Smooth muscle cell (in vitro differentiated cells): ENCODE measurements at regions not wholly inside any gene's neighbourhood (a gene's known extent, or its start where the extent isn't known, plus 50 kb on each side); places are given as distances from the start of the nearest gene placed in this dataset.
A peak's percentile ranks its signal among the peaks of the same experiment; 100 is the strongest.

Experiments used
- DNase-seq: peaks from one replicate; lab custom pipeline; 2025; ENCODE audit not compliant: unreplicated experiment; lab: John Stamatoyannopoulos, UW
- H2AFZ ChIP-seq: fragments of 200-600 bp; sonication (generic); 2 replicates; pipeline ENCODE4 v1.6.0; 2016; ENCODE audit warnings: antibody characterized with exemption, low read depth, mild to moderate bottlenecking
- H3F3A ChIP-seq: fragments of 200-600 bp; sonication (generic); 2 replicates; pipeline ENCODE4 v1.6.0; 2017; ENCODE audit warnings: antibody characterized with exemption, low read depth
- H3K27ac ChIP-seq: fragments of 200-600 bp; sonication (generic); 2 replicates; pipeline ENCODE4 v1.5.1; 2016; ENCODE audit warnings: low read depth, mild to moderate bottlenecking
- H3K27me3 ChIP-seq: fragments of 200-600 bp; sonication (generic); 2 replicates; pipeline ENCODE4 v1.6.1; 2016; ENCODE audit warnings: low read depth, mild to moderate bottlenecking
- H3K36me3 ChIP-seq: fragments of 200-600 bp; sonication (generic); 2 replicates; pipeline ENCODE4 v1.5.1; 2016; ENCODE audit warnings: low read depth
- H3K4me1 ChIP-seq: fragments of 200-600 bp; sonication (generic); 2 replicates; pipeline ENCODE4 v1.5.1; 2016; ENCODE audit warnings: low read depth
- H3K4me2 ChIP-seq: fragments of 200-600 bp; sonication (generic); 2 replicates; pipeline ENCODE4 v1.6.0; 2016; ENCODE audit warnings: mild to moderate bottlenecking
- H3K4me3 ChIP-seq: fragments of 200-600 bp; sonication (generic); 2 replicates; pipeline ENCODE4 v1.5.1; 2016; ENCODE audit warnings: mild to moderate bottlenecking
- H3K79me2 ChIP-seq: fragments of 200-600 bp; sonication (generic); 2 replicates; pipeline ENCODE4 v1.6.0; 2016; ENCODE audit warnings: low read depth, mild to moderate bottlenecking
- H3K9ac ChIP-seq: fragments of 200-600 bp; sonication (generic); 2 replicates; pipeline ENCODE4 v1.6.0; 2016; ENCODE audit warnings: low read depth
- H3K9me3 ChIP-seq: fragments of 200-600 bp; sonication (generic); replicated peaks from 2 replicates; pipeline ENCODE4 v1.5.1; 2016; ENCODE audit warnings: low read depth
- H4K20me1 ChIP-seq: fragments of 200-600 bp; sonication (generic); 2 replicates; pipeline ENCODE4 v1.6.0; 2016; ENCODE audit warnings: low read depth
- CTCF ChIP-seq: fragments of 200-600 bp; sonication (generic); IDR thresholded peaks from 2 replicates; pipeline ENCODE4 v1.5.1; 2017; ENCODE audit warnings: borderline replicate concordance, mild to moderate bottlenecking, antibody characterized with exemption; ENCODE audit not compliant: insufficient read depth, poor library complexity, severe bottlenecking
- WGBS: methylation state at CpG from one replicate; pipeline ENCODE4 v1.1.7; 2016; ENCODE audit warnings: low lambda C conversion rate; 5-methylcytosine and 5-hydroxymethylcytosine counted together

- peak overlapping the region; percentile 17 for H3K27ac ChIP-seq
- H3K27me3 ChIP-seq, result no peaks in the 10 kb centered on the region
- H3K36me3 ChIP-seq, result no peaks in the 10 kb centered on the region
- no peaks in the 10 kb centered on the region for H3K79me2 ChIP-seq
- no peaks in the 10 kb centered on the region for H3K4me1 ChIP-seq
- H3K4me3 ChIP-seq, result no peak overlapping the region
- no peaks in the 10 kb centered on the region for H4K20me1 ChIP-seq
- H3K9ac ChIP-seq, result no peak overlapping the region
- DNase-seq, result no peak
- no peaks in the 10 kb centered on the region for H3F3A ChIP-seq
- no peak for TF ChIP-seq CTCF
- H3K4me2 ChIP-seq, result peak overlapping the region; percentile 44
- no peak overlapping the region for H2AFZ ChIP-seq
- 85% methylated on average over 3 of the region's 3 CpGs for WGBS
- H3K9me3 ChIP-seq, result no peaks in the 10 kb centered on the region
Measured at GRCh38 chr2:39570614-39571013, 95.1 kb upstream of the TMEM178A start.

- Histone ChIP-seq H3K4me3 (no peak overlapping the region), H3K4me1 (no peaks in the 10 kb centered on the region), H4K20me1 (no peaks in the 10 kb centered on the region), H3K27ac (peak overlapping the region; percentile 17), H3K79me2 (no peaks in the 10 kb centered on the region), H3K4me2 (peak overlapping the region; percentile 44), H2AFZ (no peak overlapping the region), H3K27me3 (no peaks in the 10 kb centered on the region), H3K9me3 (no peaks in the 10 kb centered on the region), H3K36me3 (no peaks in the 10 kb centered on the region), H3K9ac (no peak overlapping the region), H3F3A (no peaks in the 10 kb centered on the region)
- DNase-seq, result no peak
- WGBS, result 29% methylated on average over 6 of the region's 6 CpGs
- no peak for TF ChIP-seq CTCF
Measured at GRCh38 chr2:39571111-39571731, 94.5 kb upstream of the TMEM178A start.

GRCh38 chr2:39573276-39573675 is 92.4 kb upstream of the TMEM178A start:
- Histone ChIP-seq H3K9me3 (no peaks in the 10 kb centered on the region), H3K9ac (no peak overlapping the region), H2AFZ (no peak overlapping the region), H3K36me3 (no peaks in the 10 kb centered on the region), H4K20me1 (no peaks in the 10 kb centered on the region), H3K4me3 (no peak overlapping the region), H3K4me2 (no peak overlapping the region), H3K79me2 (no peaks in the 10 kb centered on the region), H3F3A (no peaks in the 10 kb centered on the region), H3K27me3 (no peaks in the 10 kb centered on the region), H3K4me1 (no peaks in the 10 kb centered on the region), H3K27ac (no peak overlapping the region)
- no peak for TF ChIP-seq CTCF
- no peak for DNase-seq
- 89% methylated on average over 1 of the region's 1 CpG for WGBS

GRCh38 chr2:39581866-39582265 is 83.9 kb upstream of the TMEM178A start:
- H3K27ac ChIP-seq, result no peak overlapping the region

More at GRCh38 chr2:39581866-39582265, 83.9 kb upstream of the TMEM178A start:
- Histone ChIP-seq H2AFZ (no peak overlapping the region), H3K9me3 (no peaks in the 10 kb centered on the region), H3K36me3 (no peaks in the 10 kb centered on the region), H3K27me3 (no peaks in the 10 kb centered on the region), H3F3A (no peaks in the 10 kb centered on the region), H4K20me1 (no peaks in the 10 kb centered on the region), H3K9ac (no peak overlapping the region), H3K4me1 (peaks cover 6% of the 10 kb centered on the region), H3K4me3 (no peak overlapping the region), H3K79me2 (no peaks in the 10 kb centered on the region), H3K4me2 (no peak overlapping the region)
- TF ChIP-seq CTCF, result no peak
- 90% methylated on average over 1 of the region's 1 CpG for WGBS
- no peak for DNase-seq
